ENCODE measurements at regions not wholly inside any gene's neighbourhood (a gene's known extent, or its start where the extent isn't known, plus 50 kb on each side); places are given as distances from the start of the nearest gene placed in this dataset.

GRCh38 chr2:147197754-147198483 is 646.9 kb upstream of the ACVR2A start:
- no peaks in the 10 kb centered on the region for H4K20me1 ChIP-seq (ENCODE audit: insufficient read depth, low read length)
- Mint-ChIP-seq H3K4me1 (ENCODE audit: low read depth, unreplicated experiment) (peaks cover 6% of the 10 kb centered on the region), H3K27me3 (ENCODE audit: low read depth, unreplicated experiment) (no peaks in the 10 kb centered on the region), H3K4me3 (ENCODE audit: unreplicated experiment) (no peak overlapping the region), H3K27ac (ENCODE audit: unreplicated experiment) (no peak overlapping the region), H3K36me3 (ENCODE audit: low read depth, unreplicated experiment) (no peaks in the 10 kb centered on the region), H3K9me3 (ENCODE audit: unreplicated experiment) (no peaks in the 10 kb centered on the region)
- no peak for DNase-seq (ENCODE audit: low read depth)
- no peak overlapping the region for H3K4me3 ChIP-seq (ENCODE audit: insufficient read depth, low read depth, low read length)
- H2AFZ ChIP-seq (ENCODE audit: low read depth, low read length), result no peak overlapping the region
- H3K9me3 ChIP-seq (ENCODE audit: insufficient read depth, low read depth, low read length), result no peaks in the 10 kb centered on the region
- TF ChIP-seq EZH2 (IDR thresholded peaks at IDR 0.05; ENCODE audit: insufficient read depth, low read length), result no peak
- no peak for TF ChIP-seq CTCF (IDR thresholded peaks at IDR 0.05; ENCODE audit: insufficient read depth, low read depth, low read length)
- H3K36me3 ChIP-seq (ENCODE audit: insufficient read depth, low read length), result no peaks in the 10 kb centered on the region
- no peaks in the 10 kb centered on the region for H3K4me1 ChIP-seq (ENCODE audit: insufficient read depth, low read length)
- no peak overlapping the region for H3K27ac ChIP-seq (ENCODE audit: low read depth, low read length)
- no peak for FAIRE-seq
- no peak overlapping the region for H3K4me2 ChIP-seq (ENCODE audit: low read length)
- H3K9ac ChIP-seq (ENCODE audit: low read length), result no peak overlapping the region
- H3K27me3 ChIP-seq (ENCODE audit: insufficient read depth, low read length), result no peaks in the 10 kb centered on the region
- H3K79me2 ChIP-seq (ENCODE audit: insufficient read depth, low read length), result no peaks in the 10 kb centered on the region

- Histone ChIP-seq H3K27ac (ENCODE audit: low read depth, low read length) (no peak overlapping the region), H3K9ac (ENCODE audit: low read length) (no peak overlapping the region), H3K27me3 (ENCODE audit: insufficient read depth, low read length) (no peaks in the 10 kb centered on the region), H3K9me3 (ENCODE audit: insufficient read depth, low read depth, low read length) (no peaks in the 10 kb centered on the region), H3K36me3 (ENCODE audit: insufficient read depth, low read length) (no peaks in the 10 kb centered on the region), H3K4me2 (ENCODE audit: low read length) (no peak overlapping the region), H4K20me1 (ENCODE audit: insufficient read depth, low read length) (no peaks in the 10 kb centered on the region), H3K4me3 (ENCODE audit: insufficient read depth, low read depth, low read length) (no peak overlapping the region), H3K79me2 (ENCODE audit: insufficient read depth, low read length) (no peaks in the 10 kb centered on the region), H2AFZ (ENCODE audit: low read depth, low read length) (no peak overlapping the region), H3K4me1 (ENCODE audit: insufficient read depth, low read length) (no peaks in the 10 kb centered on the region)
- FAIRE-seq, result no peak
- DNase-seq (ENCODE audit: low read depth), result no peak
- H3K4me1 Mint-ChIP-seq (ENCODE audit: low read depth, unreplicated experiment), result peaks cover 3% of the 10 kb centered on the region
- no peak overlapping the region for H3K4me3 Mint-ChIP-seq (ENCODE audit: unreplicated experiment)
- no peaks in the 10 kb centered on the region for H3K36me3 Mint-ChIP-seq (ENCODE audit: low read depth, unreplicated experiment)
- peaks cover 8% of the 10 kb centered on the region for H3K9me3 Mint-ChIP-seq (ENCODE audit: unreplicated experiment)
- H3K27ac Mint-ChIP-seq (ENCODE audit: unreplicated experiment), result no peak overlapping the region
- H3K27me3 Mint-ChIP-seq (ENCODE audit: low read depth, unreplicated experiment), result no peaks in the 10 kb centered on the region
- TF ChIP-seq EZH2 (IDR thresholded peaks at IDR 0.05; ENCODE audit: insufficient read depth, low read length) (no peak), CTCF (IDR thresholded peaks at IDR 0.05; ENCODE audit: insufficient read depth, low read depth, low read length) (no peak)
Observed at GRCh38 chr2:147182260-147182659, 662.6 kb upstream of the ACVR2A start.

- Histone ChIP-seq H3K36me3 (ENCODE audit: insufficient read depth, low read length) (no peaks in the 10 kb centered on the region), H2AFZ (ENCODE audit: low read depth, low read length) (no peak overlapping the region), H3K4me2 (ENCODE audit: low read length) (no peak overlapping the region), H4K20me1 (ENCODE audit: insufficient read depth, low read length) (no peaks in the 10 kb centered on the region), H3K27ac (ENCODE audit: low read depth, low read length) (no peak overlapping the region), H3K27me3 (ENCODE audit: insufficient read depth, low read length) (no peaks in the 10 kb centered on the region), H3K9me3 (ENCODE audit: insufficient read depth, low read depth, low read length) (no peaks in the 10 kb centered on the region), H3K79me2 (ENCODE audit: insufficient read depth, low read length) (no peaks in the 10 kb centered on the region), H3K9ac (ENCODE audit: low read length) (no peak overlapping the region), H3K4me1 (ENCODE audit: insufficient read depth, low read length) (no peaks in the 10 kb centered on the region), H3K4me3 (ENCODE audit: insufficient read depth, low read depth, low read length) (no peak overlapping the region)
- Mint-ChIP-seq H3K4me1 (ENCODE audit: low read depth, unreplicated experiment) (peaks cover 3% of the 10 kb centered on the region), H3K27me3 (ENCODE audit: low read depth, unreplicated experiment) (no peaks in the 10 kb centered on the region), H3K4me3 (ENCODE audit: unreplicated experiment) (no peak overlapping the region), H3K27ac (ENCODE audit: unreplicated experiment) (no peak overlapping the region), H3K9me3 (ENCODE audit: unreplicated experiment) (peaks cover 8% of the 10 kb centered on the region), H3K36me3 (ENCODE audit: low read depth, unreplicated experiment) (no peaks in the 10 kb centered on the region)
- DNase-seq (ENCODE audit: low read depth), result no peak
- FAIRE-seq, result no peak
- TF ChIP-seq CTCF (IDR thresholded peaks at IDR 0.05; ENCODE audit: insufficient read depth, low read depth, low read length) (no peak), EZH2 (IDR thresholded peaks at IDR 0.05; ENCODE audit: insufficient read depth, low read length) (no peak)
Observed at GRCh38 chr2:147181351-147182029, 663.3 kb upstream of the ACVR2A start.

Data from astrocyte (in vitro differentiated cells and primary cell).